Breast epithelium (tissue), 4 donors: ENCODE measurements at regions not wholly inside any gene's neighbourhood (a gene's known extent, or its start where the extent isn't known, plus 50 kb on each side); places are given as distances from the start of the nearest gene placed in this dataset.

ENCODE experiments used
- DNase-seq, 2 donors: peaks; one replicate each; pipeline ENCODE4 v3.0.0-alpha.2; 2019; ENCODE audit warnings: low spot score in 2 of 2
- H3K27ac ChIP-seq, 2 donors: fragments of 200-600 bp; sonication (generic) in 1 of 2; one replicate each; pipeline ENCODE4 v1.5.1; 2016 to 2019; ENCODE audit warnings: mild to moderate bottlenecking in 1 of 2
- H3K27me3 ChIP-seq, 2 donors: fragments of 200-600 bp; sonication (generic) in 1 of 2; one replicate each; pipeline versions ENCODE4 v1.5.1 to v1.6.0; 2017 to 2019; ENCODE audit warnings: control low read depth in 1 of 2, mild to moderate bottlenecking in 1 of 2
- H3K36me3 ChIP-seq: fragments of 200-600 bp; one replicate; pipeline ENCODE4 v1.5.1; 2019
- H3K4me1 ChIP-seq, 2 donors: fragments of 200-600 bp; sonication (generic); one replicate each; pipeline ENCODE4 v1.5.1; 2016 to 2019; ENCODE audit warnings: control low read depth in 1 of 2
- H3K4me3 ChIP-seq, 3 donors: fragments of 200-600 bp; sonication (generic); 1 replicate in 2 of 3; 2 replicates in 1 of 3; pipeline ENCODE4 v1.5.1; 2016 to 2019; ENCODE audit warnings: mild to moderate bottlenecking in 3 of 3, moderate library complexity in 2 of 3
- H3K9me3 ChIP-seq, 2 donors: fragments of 200-600 bp; sonication (generic) in 1 of 2; one replicate each; pipeline ENCODE4 v1.5.1; 2016 to 2019; ENCODE audit warnings: control low read depth in 1 of 2
- CTCF ChIP-seq, 3 donors: fragments of 450-650 bp; IDR thresholded peaks; one replicate each; pipeline ENCODE4 v1.5.1; 2016 to 2017; ENCODE audit warnings: antibody characterized with exemption in 3 of 3, mild to moderate bottlenecking in 3 of 3, moderate library complexity in 3 of 3
- POLR2A ChIP-seq: fragments of 450-650 bp; IDR thresholded peaks from one replicate; pipeline ENCODE4 v1.6.1; 2016; ENCODE audit warnings: antibody characterized with exemption, mild to moderate bottlenecking, moderate library complexity
- POLR2AphosphoS5 ChIP-seq, 3 donors: sonication (generic); formaldehyde crosslinking; IDR thresholded peaks; one replicate each; pipeline ENCODE4 v1.6.1; 2017; ENCODE audit warnings: antibody characterized with exemption in 3 of 3
- intact Hi-C: fragments of 100-400 bp; cut with DNase I; formaldehyde crosslinking; loops from one replicate; pipeline ENCODE4 v1.15.1; 2023; ENCODE audit warnings: low total_unique reads

- Histone ChIP-seq H3K9me3 (no peaks in the 10 kb centered on the region), H3K4me3 (no peak overlapping the region), H3K36me3 (no peaks in the 10 kb centered on the region), H3K27ac (no peak overlapping the region), H3K27me3 (no peaks in the 10 kb centered on the region), H3K4me1 (no peaks in the 10 kb centered on the region)
- TF ChIP-seq CTCF (IDR thresholded peaks at IDR 0.05) (no peak), POLR2A (no peak), POLR2AphosphoS5 (IDR thresholded peaks at IDR 0.05) (no peak)
- intact Hi-C loops: loop anchor here (2.0 kb wide), 1 partner anchor 74 kb away; no protein-coding TSS in a partner anchor
- no peak for DNase-seq
Measured at GRCh38 chr4:173797296-173797695, 267.3 kb upstream of the HAND2 start.

- H3K4me1 ChIP-seq: no peaks in the 10 kb centered on the region
- no peak for DNase-seq
- TF ChIP-seq POLR2AphosphoS5 (IDR thresholded peaks at IDR 0.05): no peak
- no peak for TF ChIP-seq POLR2A
- no peak for TF ChIP-seq CTCF (IDR thresholded peaks at IDR 0.05)
- intact Hi-C loops: no loop called here
- H3K4me3 ChIP-seq: no peak overlapping the region
- no peak overlapping the region for H3K27ac ChIP-seq
- no peaks in the 10 kb centered on the region for H3K9me3 ChIP-seq
- H3K27me3 ChIP-seq: no peaks in the 10 kb centered on the region
- no peaks in the 10 kb centered on the region for H3K36me3 ChIP-seq
Measured at GRCh38 chr4:173794662-173795061, 264.6 kb upstream of the HAND2 start.

- intact Hi-C loops: no loop called here
- no peak for DNase-seq
- H3K4me1 ChIP-seq: no peaks in the 10 kb centered on the region
- TF ChIP-seq CTCF (IDR thresholded peaks at IDR 0.05) (no peak), POLR2AphosphoS5 (IDR thresholded peaks at IDR 0.05) (no peak), POLR2A (no peak)
- H3K27ac ChIP-seq: no peak overlapping the region
- H3K27me3 ChIP-seq: no peaks in the 10 kb centered on the region
- no peaks in the 10 kb centered on the region for H3K9me3 ChIP-seq
- H3K36me3 ChIP-seq: no peaks in the 10 kb centered on the region
- no peak overlapping the region for H3K4me3 ChIP-seq
Measured at GRCh38 chr4:173793937-173794510, 264.0 kb upstream of the HAND2 start.

DNA sequence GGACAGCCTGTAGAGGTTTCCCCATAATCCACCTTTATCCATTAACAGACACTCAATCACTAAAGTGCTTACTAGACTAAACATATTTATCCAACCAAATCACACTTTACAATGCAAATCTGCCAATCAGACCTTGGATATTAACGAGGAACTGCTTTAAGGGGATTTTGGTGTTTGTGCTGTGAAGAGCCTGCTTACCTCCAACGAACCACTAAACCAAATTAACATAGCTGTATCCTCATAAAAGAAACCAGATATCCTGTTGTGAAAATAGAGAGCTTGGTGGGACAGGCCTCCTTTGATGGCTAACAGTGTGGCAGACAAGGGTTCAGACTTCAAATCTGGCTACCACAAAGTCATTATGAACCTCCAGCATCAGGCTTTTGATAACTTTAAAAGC is 252.6 kb upstream of the HAND2 start:
- Histone ChIP-seq H3K27me3 (no peaks in the 10 kb centered on the region), H3K27ac (no peak overlapping the region), H3K4me3 (no peak overlapping the region), H3K36me3 (no peaks in the 10 kb centered on the region), H3K4me1 (no peaks in the 10 kb centered on the region), H3K9me3 (peaks cover 0 to 14% of the 10 kb centered on the region in 2 donors)
- no peak for DNase-seq
- intact Hi-C loops: no loop called here
- TF ChIP-seq CTCF (IDR thresholded peaks at IDR 0.05): no peak
- TF ChIP-seq POLR2A: no peak
- TF ChIP-seq POLR2AphosphoS5 (IDR thresholded peaks at IDR 0.05): no peak

GRCh38 chr4:173777921-173778320 is 247.9 kb upstream of the HAND2 start:
- intact Hi-C loops: no loop called here
- TF ChIP-seq POLR2AphosphoS5 (IDR thresholded peaks at IDR 0.05) (no peak), POLR2A (no peak), CTCF (IDR thresholded peaks at IDR 0.05) (no peak)
- no peak for DNase-seq
- Histone ChIP-seq H3K27ac (no peak overlapping the region), H3K9me3 (peaks cover 0 to 15% of the 10 kb centered on the region in 2 donors), H3K4me1 (no peaks in the 10 kb centered on the region), H3K4me3 (no peak overlapping the region), H3K27me3 (no peaks in the 10 kb centered on the region), H3K36me3 (no peaks in the 10 kb centered on the region)
